Panc1 (cell line): ENCODE measurements at regions not wholly inside any gene's neighbourhood (a gene's known extent, or its start where the extent isn't known, plus 50 kb on each side); places are given as distances from the start of the nearest gene placed in this dataset.

Experiments
- CTCF ChIP-seq: fragments of 450-650 bp; IDR thresholded peaks from 2 replicates; pipeline ENCODE4 v1.5.1; 2017; ENCODE audit warnings: mild to moderate bottlenecking
- POLR2AphosphoS5 ChIP-seq: IDR thresholded peaks from 2 replicates; pipeline ENCODE4 v1.6.1; 2012; ENCODE audit warnings: mild to moderate bottlenecking, low read depth, low read length, moderate library complexity
- REST ChIP-seq, 2 experiments: IDR thresholded peaks; 2 replicates each; pipeline ENCODE4 v1.6.1; 2011 to 2012; ENCODE audit warnings: low read depth in 2 of 2, control low read depth in 1 of 2, low read length in 1 of 2, mild to moderate bottlenecking in 1 of 2, moderate library complexity in 1 of 2; ENCODE audit not compliant: insufficient read depth in 1 of 2
- SIN3A ChIP-seq: IDR thresholded peaks from 2 replicates; pipeline ENCODE4 v1.6.1; 2012; ENCODE audit warnings: low read depth, mild to moderate bottlenecking, low read length, moderate library complexity, borderline replicate concordance; ENCODE audit not compliant: insufficient read depth
- TCF7L2 ChIP-seq: IDR thresholded peaks from 2 replicates; pipeline ENCODE4 v1.6.1; 2011; ENCODE audit warnings: mild to moderate bottlenecking, low read depth, low read length, inconsistent platforms

GRCh38 chr10:78600740-78601139 is 468.0 kb upstream of the ZMIZ1 start:
- no peak for TF ChIP-seq CTCF
- TF ChIP-seq POLR2AphosphoS5 = no peak
- TF ChIP-seq REST (IDR thresholded peaks at IDR 0.05; ENCODE audit: insufficient read depth in 1 of 2, low read depth in 2 of 2, low read length in 1 of 2) = no peak
- TF ChIP-seq SIN3A = no peak
- no peak for TF ChIP-seq TCF7L2
